Mammary epithelial cell (primary cell): ENCODE measurements at regions not wholly inside any gene's neighbourhood (a gene's known extent, or its start where the extent isn't known, plus 50 kb on each side); places are given as distances from the start of the nearest gene placed in this dataset.

Experiments
- EZH2 ChIP-seq: IDR thresholded peaks from 2 replicates; pipeline ENCODE4 v1.6.1; 2012; ENCODE audit warnings: low read length, inconsistent platforms, borderline replicate concordance
- TF ChIP-seq, protein P1 (sequence below), 2 donors: IDR thresholded peaks in 1 of 2; conservative IDR thresholded peaks in 1 of 2; 2 replicates each; pipeline ENCODE4 v1.5.1; 2011 to 2012; ENCODE audit warnings: inconsistent platforms in 2 of 2, low read length in 2 of 2, mild to moderate bottlenecking in 2 of 2, control low read depth in 1 of 2, low read depth in 1 of 2; ENCODE audit not compliant: insufficient read depth in 1 of 2; ENCODE audit errors: extremely low read depth in 1 of 2

DNA sequence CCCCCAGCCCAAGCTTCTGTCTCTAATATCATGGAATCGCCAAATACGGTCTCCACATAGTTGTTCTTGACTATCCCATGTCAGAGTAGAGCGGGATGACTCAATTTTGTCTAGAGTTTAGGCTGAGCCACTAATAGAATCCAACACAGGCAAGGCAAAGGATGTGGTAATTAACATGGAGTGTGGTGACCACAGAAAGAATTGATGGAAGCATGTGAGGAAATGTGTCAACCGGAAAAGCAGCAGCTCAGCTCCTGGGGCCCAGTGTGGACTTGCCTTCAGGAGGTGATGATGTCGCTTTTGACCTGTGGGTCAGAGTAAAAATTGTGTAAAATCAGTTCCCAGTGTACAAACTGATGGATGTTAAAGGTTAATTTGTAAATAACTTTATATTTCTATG is 139.3 kb upstream of the KLF6 start:
- TF ChIP-seq, protein P1, sequence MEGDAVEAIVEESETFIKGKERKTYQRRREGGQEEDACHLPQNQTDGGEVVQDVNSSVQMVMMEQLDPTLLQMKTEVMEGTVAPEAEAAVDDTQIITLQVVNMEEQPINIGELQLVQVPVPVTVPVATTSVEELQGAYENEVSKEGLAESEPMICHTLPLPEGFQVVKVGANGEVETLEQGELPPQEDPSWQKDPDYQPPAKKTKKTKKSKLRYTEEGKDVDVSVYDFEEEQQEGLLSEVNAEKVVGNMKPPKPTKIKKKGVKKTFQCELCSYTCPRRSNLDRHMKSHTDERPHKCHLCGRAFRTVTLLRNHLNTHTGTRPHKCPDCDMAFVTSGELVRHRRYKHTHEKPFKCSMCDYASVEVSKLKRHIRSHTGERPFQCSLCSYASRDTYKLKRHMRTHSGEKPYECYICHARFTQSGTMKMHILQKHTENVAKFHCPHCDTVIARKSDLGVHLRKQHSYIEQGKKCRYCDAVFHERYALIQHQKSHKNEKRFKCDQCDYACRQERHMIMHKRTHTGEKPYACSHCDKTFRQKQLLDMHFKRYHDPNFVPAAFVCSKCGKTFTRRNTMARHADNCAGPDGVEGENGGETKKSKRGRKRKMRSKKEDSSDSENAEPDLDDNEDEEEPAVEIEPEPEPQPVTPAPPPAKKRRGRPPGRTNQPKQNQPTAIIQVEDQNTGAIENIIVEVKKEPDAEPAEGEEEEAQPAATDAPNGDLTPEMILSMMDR (conservative IDR thresholded peaks at IDR 0.05 in 1 of 2, IDR thresholded peaks at IDR 0.05 in 1 of 2; ENCODE audit: extremely low read depth in 1 of 2, insufficient read depth in 1 of 2, low read depth in 1 of 2, low read length in 2 of 2): no peak
- TF ChIP-seq EZH2: no peak
